Dermis microvascular lymphatic vessel endothelial cell (primary cell): ENCODE measurements at regions not wholly inside any gene's neighbourhood (a gene's known extent, or its start where the extent isn't known, plus 50 kb on each side); places are given as distances from the start of the nearest gene placed in this dataset.
"Not testable (repeated sequence)": the region's sequence is repeated elsewhere in the genome, so short reads cannot be mapped to it uniquely, and the experiment has no call there.

Experiments used
- DNase-seq, 2 donors: peaks; one replicate each; pipeline versions ENCODE4 v3.0.0 to v3.0.0-alpha.2; 2010; ENCODE audit warnings: low read depth in 2 of 2

DNA sequence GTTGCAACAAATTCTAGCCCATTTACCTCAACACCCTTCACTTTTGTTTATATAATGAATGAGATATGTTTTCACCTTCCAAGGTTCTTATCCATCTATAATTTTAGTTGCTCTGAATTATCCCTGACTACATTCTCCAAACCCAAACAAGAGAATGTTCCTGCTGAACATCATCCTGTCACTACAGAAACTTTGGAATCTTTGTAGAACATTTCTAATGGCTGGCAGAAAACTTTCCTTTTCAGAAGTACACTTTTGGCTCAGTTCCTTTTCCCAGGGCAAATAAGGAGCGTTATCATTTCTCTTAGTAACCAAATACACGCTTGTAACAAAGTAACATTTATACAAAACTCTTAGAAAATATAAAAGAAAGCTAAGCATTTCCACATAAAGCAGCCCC lies 860.6 kb upstream of the SEMA6A start:
- no peak for DNase-seq

DNA sequence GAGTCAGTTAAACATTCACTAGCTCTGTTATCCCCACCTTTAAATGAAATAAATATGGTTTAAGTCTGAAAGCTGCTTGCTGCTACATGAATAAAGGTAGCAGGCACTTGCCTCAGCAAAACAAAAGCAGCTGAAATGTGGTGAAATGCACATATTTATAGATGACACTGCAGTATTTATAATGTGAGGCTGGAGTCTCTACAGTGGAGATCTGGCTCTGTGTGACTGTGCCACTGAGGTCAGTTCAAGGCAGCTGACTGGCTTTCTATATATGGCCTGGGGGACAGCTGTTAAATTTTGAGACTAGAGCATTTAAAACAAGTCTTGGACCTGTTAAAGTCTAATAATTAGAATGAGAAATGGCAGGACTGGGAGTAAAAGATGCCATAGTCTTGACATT lies 859.6 kb upstream of the SEMA6A start:
- no peak for DNase-seq

DNA sequence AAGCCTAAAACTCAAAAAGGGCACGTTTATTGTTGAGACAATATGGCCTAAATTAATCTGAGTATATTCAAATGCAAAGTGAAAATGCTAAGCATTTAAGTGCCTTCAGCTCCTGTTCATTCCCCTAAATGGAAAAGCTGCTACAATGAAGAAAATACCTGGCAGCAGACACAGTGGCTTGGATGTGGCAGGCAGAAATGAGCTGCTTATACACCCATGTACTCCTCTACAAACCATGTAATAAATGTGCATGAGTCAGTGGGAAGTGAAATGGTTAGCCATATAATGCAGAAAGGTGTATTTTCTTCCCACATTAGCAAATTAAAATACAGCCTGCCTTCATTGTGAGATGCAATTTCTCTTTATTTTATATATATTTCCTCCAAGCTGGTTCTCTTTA lies 859.2 kb upstream of the SEMA6A start:
- no peak for DNase-seq

DNA sequence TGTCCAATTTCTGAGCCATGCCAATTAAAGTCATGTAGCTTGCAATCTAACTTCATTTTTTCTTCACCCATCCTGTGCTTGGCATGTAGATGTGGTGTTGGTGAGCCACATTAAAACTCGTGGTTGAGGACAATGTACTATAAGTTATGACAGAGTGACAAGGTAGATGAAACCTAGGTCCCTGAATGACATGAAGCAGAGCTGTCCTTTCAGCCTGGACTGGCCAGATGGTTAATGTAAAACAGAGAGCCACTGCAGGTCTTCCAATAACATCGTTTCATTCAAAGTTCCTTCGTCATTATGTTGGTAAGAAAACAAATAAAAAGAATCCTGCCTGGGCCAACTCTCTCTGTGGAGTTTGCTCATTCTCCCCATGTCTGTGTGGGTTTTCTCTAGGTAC lies 856.5 kb upstream of the SEMA6A start:
- no peak for DNase-seq

DNA sequence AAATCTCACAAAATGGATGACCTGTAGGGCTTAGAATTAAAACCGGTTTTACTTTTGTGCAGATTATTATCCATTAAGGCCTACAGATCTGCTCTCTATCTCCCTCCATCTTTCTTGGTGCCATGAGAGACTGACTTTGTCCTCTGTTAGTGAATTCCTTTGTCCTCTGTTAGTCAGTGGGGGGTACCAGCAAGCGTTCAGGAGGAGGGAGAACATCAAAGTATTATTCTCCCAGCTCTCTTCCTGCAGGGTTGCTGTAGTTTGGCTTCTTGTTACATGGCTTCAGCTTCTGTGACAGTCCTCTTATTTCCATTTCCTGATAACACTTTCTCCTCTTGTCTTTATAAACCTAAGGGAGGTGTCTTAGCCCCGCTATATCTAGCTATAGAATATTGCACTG lies 850.5 kb upstream of the SEMA6A start:
- DNase-seq = no peak

DNA sequence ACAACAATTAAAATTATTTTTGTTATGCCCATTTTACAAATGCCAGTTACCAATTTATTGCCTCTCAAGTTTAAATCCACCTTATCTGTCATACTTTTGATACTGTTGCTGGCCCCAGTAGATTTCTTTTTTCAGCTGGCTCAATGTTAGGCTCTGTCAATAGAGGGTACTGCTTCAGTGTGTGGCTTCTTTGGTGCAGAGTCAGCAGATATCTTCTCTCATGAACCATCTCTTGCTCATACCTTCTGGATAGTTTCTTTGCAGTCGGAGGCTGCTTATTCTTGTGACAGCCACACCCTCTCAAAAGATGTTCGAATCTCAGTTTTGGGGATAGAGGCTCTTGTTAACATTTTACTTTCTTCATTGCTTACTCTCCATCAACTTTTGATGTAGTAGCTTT lies 849.9 kb upstream of the SEMA6A start:
- DNase-seq = no peak

DNA sequence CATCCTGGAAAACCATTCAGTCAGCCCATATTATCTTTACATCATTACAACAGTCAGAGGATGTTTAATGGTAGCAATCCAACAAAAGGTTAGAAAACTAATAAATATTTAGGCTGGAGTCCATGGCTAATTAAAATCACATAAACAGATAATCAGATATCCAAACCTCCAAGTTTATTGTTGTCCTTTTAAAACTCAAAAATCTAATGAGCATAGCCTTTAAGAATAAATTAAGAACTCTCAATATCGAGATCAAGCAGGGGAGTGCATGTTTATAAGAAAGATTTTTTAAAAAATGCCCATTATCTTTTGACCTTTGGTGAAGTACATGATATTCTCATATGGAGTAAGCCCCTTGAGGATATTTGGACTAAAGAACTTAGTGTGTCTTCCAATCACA lies 842.9 kb upstream of the SEMA6A start:
- no peak for DNase-seq

DNA sequence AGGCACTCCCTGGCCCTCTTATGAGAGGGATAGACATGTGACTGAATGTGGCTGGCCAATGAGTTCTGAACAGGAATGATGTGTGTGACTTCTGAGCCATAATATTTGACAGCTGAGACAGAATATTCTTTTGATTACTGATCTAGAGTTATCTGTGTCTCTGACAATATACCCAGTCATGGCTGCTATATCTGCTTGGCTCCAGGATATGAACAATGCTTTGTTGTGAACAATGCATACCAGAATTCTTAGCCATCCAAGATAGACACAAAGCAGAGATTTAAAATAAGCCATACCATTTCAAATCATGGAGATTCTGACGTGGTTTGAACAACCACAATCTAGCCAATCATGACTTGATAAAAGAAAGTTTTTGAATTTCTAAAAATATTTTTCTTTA lies 840.3 kb upstream of the SEMA6A start:
- DNase-seq = no peak

DNA sequence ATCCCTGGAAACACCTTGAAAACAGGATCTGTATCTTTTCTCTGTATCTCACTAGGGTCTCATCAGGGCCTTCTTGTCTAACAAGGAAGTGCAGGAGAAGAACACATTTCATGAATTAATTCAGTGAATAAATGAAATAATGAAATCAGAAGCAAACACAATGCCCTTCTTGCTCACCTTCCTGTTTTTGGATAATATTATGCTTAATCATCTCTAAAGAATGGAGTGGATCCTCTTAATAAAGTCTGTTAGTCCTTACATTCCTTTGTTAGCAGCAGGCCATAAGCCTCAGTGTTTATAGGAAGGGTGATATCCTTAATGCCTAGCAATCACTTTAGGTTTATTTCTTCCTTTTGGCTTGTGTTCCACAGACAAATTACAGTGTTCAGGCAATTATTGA lies 837.1 kb upstream of the SEMA6A start:
- no peak for DNase-seq

DNA sequence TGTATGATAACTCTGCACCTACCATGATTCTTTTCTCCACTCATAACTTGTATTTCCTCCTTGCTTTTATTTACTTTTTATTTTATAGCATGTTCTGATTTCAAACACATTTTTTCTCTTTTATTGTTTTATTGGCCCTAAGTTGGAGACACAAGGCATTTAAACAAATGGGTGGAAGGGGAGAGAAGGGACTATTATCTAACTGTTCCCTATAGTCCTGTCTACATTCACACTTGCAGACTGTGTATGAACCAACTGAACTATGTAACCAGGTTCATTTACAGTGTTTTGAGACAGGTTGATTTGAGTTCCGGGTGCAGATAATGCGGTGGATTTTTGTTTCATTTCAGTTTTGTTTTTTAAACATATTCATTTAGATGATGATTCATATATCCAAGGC lies 830.6 kb upstream of the SEMA6A start:
- DNase-seq = no peak

DNA sequence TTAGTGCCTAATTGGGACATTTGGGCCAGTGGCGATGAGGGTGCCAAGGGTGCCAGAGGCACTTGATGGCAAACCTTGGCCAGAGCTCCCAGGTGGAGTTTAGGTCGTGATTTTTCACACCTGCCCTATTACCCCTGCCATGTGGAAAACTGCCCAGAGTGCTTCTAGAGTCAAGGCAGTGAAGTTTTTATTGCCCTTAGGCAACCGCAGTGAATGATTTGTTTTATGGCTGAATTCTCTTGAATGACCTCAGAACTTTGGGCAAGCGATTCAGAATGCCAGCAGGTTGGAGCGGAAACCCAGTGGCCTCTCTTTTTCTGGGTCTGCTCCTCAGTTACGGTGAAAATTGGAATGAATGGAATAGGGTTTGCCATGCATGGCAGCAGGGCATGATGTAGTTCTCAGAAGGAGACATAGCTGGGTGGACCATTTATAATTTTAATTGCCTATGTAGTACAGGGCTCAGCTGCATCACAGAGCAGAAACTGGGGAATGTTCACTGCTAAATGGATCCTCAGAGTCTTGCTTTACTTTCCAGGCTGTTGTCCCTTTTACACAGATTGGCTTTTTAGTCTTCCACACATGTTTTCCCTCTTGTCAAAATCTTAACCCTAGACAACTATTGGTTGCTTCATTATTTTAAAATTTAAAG lies 820.0 kb upstream of the SEMA6A start:
- no peak for DNase-seq

DNA sequence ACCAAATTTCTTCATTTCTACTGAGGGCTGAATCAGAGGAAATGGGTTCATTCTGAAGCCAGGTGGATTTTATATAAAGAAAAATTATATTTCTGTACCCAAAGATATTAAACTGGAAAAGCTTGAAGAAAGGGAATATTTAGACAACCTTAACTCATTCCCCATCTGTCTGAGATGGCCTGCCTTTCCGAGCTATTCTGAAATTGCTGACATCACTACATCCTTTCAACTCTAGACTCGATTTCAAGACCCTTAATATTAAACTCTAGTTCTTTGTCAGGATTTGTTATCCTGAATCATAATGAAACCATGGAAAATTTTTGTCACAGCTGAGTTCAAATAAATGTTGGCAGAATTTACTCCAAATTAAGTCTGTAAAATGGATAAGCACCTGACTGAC lies 818.5 kb upstream of the SEMA6A start:
- no peak for DNase-seq

DNA sequence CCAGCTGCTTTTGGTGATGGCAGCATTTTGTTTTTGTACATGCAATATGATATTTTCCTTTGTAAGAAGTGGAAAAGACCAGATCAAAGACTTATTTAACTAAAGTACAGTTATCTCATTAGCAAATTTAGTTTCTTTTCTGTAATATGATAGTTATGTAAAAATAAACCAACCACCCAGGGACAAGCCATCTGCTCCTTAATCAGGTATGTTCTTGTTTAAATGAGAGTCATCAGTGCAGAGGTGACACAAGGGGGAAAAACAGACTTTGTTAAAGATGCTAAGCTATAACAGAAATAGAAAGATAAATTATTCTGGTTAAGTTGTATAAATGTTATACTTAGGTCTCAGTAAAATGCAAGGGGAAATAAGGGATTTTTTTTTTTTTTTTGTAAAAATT lies 805.7 kb upstream of the SEMA6A start:
- DNase-seq = no peak

DNA sequence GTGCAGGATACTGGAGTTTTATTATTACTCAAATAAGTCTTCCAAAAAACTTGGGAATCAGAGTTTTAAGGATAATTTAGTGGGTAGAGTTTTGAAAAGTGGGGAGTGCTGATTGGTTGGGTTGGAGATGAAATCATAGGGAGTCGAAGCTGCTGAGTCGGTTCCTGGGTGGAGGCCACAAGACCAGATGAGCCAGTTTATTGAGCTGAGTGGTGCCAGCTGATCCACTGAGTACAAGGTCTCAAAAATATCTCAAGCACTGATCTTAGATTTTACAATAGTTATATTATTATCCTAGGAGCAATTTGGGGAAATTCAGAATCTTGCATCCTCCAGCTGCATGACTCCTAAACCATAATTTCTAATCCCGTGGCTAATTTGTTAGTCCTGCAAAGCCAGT lies 804.9 kb upstream of the SEMA6A start:
- no peak for DNase-seq

DNA sequence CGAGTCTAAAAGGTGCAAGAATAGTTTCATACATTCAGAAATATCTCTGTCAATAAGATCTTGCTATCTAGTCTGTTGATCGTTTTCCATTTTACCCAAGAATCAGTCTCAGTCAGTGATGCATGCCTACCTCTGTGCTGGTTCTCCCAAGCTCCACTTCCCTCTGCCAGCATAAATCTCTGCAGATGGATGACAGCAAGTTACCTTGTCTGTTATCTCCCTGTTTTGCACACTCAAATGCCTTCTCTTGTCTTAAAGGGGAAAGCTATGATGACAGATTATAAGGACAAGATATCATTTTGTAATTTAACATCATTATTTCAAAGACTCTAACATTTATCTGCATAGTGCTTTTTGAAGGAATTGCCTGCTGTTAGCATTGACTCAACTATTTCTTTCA lies 802.1 kb upstream of the SEMA6A start:
- no peak for DNase-seq

DNA sequence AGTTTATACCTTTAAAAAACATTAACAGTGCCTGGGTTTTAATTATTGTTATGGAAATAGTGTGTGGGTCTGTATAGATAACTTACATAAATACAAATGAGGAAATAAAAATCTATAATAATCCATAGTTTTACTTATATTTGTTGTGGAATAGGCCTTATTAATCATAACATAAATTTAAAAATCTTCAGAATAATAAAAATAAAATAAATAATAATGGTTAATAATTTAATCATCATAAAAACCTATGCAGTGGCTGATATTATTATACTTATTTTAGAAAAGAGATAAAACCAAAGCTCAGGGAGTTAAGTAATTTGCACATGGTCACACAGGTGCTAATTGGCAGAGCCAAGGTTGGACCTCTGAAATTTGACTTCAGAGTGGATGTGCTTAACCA lies 785.3 kb upstream of the SEMA6A start:
- no peak for DNase-seq

DNA sequence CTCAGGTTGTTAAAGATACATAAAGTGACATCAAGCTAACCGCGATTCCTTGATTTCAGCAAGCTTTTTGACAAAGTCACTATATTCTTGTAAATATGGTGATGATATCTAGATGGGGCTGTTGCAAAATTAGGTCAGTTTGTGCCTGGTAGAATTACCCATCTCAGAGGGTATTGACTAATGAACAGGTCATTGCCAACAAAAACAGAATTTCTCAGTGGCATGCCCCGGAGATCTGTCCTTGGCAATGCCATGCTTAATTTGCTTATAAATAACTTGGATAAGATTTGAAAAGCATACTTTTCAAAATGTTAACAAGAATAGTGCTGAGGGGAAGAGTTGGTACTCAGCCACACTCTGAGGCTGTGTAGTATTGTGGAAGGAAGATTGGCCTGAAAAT lies 783.3 kb upstream of the SEMA6A start:
- no peak for DNase-seq

DNA sequence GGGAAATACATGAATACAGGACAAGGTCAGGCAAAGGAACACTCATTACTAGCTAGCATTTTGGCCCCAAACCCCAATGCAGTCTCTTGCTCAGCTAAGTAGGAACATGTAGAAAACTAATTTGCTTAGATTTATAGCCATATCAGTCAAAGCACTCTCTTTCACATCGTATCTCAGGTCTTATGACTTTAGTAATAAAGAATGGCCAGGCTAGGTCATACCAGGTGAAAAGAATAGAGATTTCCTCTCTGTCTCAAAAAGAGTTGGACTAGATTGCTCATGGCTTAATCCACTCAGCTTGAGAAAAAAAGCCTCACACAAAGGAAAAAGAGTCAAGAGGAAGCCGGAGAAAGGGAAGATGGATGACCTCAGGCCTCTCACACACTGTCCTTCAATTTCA lies 772.7 kb upstream of the SEMA6A start:
- no peak for DNase-seq

DNA sequence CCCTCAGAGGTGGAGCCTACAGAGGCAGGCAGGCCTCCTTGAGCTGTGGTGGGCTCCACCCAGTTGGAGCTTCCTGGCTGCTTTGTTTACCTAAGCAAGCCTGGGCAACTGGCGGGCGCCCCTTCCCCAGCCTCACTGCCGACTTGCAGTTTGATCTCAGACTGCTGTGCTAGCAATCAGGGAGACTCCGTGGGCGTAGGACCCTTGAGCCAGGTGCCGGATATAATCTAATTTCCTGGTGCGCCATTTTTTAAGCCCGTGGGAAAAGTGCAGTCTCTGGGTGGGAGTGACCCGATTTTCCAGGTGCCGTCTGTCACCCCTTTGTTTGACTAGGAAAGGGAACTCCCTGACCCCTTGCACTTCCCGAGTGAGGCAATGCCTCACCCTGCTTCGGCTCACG lies 769.1 kb upstream of the SEMA6A start:
- not testable (repeated sequence) for DNase-seq

DNA sequence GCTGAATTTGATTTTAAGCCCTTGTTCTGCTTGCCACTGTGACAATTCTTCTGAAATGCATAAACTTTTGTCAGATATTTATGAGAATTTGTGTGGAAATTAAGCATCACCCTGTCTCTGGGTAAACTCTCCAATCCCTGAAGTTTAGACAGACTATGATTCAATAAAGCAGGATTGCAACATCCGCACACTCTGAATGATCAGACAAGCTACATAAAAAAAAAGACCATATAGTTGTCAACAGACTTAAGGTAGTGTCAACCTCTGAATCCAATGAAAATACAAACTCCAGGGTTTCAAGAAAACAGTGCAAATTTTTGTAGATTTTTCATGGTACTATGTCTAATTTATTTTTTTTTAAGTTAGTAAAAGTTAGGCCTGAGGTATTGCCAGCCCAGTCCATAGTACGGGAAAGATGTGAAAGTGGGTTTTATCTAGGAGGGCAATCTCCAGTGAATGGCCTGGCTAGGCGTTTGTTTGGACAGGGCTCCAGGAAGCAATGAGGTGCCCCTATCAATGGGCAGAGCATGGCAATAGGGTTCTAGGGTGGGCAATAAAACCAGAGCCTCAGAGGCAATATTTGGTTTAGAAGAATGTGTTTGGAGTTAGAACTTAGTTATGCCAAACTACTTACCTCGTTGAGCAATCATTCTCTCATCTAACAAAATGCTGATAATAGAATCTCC lies 762.6 kb upstream of the SEMA6A start:
- no peak for DNase-seq

DNA sequence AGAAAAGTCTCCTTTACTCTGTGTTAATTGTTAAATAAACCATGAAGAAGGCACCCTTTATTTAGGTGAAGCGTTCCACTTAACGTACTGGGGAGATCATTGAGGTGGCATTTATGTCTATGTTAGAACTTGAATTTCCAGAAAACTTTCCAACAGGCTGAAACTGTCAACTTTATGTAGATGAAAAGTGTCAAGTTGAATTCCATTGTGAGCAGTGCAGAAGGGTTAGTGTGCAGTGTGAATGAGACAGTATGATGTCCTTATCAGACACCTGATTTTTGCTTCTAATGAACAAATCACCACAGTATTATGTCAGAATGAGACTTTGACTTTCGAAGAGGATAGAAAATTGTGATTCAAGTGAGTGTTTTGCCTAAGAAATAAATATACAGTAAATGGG lies 761.6 kb upstream of the SEMA6A start:
- no peak for DNase-seq

DNA sequence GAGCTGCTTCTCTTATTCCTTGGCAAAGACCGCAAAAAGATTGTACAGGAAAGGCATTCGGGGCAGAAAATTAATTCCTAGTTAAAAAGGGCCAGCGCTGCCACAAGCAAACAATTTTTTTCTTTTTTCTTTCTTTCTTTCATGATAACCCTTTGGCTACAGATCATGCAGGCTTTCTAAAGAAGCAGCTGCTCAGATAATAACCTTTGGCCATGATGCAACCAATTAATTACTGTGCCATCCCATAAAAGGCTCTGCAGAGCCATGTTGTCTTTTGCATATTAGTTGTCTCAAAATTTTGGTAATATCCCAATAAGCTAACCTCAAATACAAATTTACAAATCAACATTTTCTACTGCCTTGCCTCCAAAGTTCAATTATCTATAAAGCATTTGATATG lies 758.4 kb upstream of the SEMA6A start:
- DNase-seq = no peak

DNA sequence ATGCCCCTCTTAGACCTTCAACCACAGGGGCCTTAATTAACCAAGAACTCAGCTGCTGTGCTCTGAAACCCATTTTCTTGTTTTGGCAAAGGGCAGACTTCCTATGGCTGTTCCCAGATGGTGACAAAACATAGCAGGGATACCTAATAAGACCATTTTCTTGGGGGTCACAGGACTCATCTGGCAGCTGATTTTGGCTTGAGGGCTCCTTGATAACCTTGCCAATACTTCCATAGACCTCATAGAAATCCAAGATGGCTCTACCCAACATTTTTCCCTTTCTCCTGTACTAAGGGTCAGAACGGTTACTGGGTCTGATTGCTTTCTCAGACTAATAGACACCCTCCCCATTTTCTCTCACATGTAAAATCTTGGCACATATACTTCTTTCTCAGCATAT lies 757.7 kb upstream of the SEMA6A start:
- DNase-seq = no peak

DNA sequence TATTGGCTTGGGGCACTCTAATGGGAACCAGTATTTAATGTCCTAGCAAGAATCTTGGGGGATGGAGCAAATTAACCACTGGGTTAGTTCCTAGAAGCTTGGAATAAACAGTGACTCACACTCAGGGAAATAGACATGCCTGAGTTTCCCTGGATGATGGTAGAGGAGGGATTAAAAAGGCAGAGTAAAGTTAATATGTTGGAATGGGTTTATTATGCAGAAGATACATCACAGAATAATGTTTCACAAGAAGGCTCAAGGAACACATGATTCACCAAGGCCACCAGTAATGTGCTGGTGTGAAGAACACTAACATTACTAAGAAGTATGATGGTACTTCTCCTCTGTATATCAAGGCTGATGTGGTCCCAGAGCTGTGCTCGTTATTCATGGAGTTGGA lies 752.9 kb upstream of the SEMA6A start:
- DNase-seq = no peak
